Testis (tissue), 2 donors: ENCODE measurements at regions not wholly inside any gene's neighbourhood (a gene's known extent, or its start where the extent isn't known, plus 50 kb on each side); places are given as distances from the start of the nearest gene placed in this dataset.

Experiments
- DNase-seq: peaks from one replicate; pipeline ENCODE4 v3.0.0-alpha.2; 2019
- H3K27ac ChIP-seq, 2 donors: fragments of 200-600 bp; sonication (generic); one replicate each; pipeline ENCODE4 v1.5.1; 2019
- H3K27me3 ChIP-seq: fragments of 200-600 bp; sonication (generic); one replicate; pipeline ENCODE4 v1.5.1; 2019
- H3K36me3 ChIP-seq: fragments of 200-600 bp; sonication (generic); one replicate; pipeline ENCODE4 v1.5.1; 2017; ENCODE audit warnings: low read depth; ENCODE audit errors: missing control alignments
- H3K4me1 ChIP-seq: fragments of 200-600 bp; sonication (generic); one replicate; pipeline ENCODE4 v1.5.1; 2019
- H3K4me3 ChIP-seq, 2 donors: fragments of 200-600 bp; sonication (generic); one replicate each; pipeline ENCODE4 v1.5.1; 2017 to 2019
- H3K9me3 ChIP-seq: fragments of 200-600 bp; sonication (generic); one replicate; pipeline ENCODE4 v1.5.1; 2017
- CTCF ChIP-seq, 3 experiments: fragments of 450-650 bp in 2 of 3; fragments of 200-600 bp in 1 of 3; sonication (generic) in 1 of 3; IDR thresholded peaks; one replicate each; pipeline ENCODE4 v1.5.1; 2016 to 2019; ENCODE audit warnings: antibody characterized with exemption in 3 of 3, mild to moderate bottlenecking in 2 of 3, moderate library complexity in 1 of 3
- POLR2A ChIP-seq: fragments of 450-650 bp; IDR thresholded peaks from one replicate; pipeline ENCODE4 v1.6.1; 2017; ENCODE audit warnings: antibody characterized with exemption, mild to moderate bottlenecking, moderate library complexity
- WGBS, 2 donors: methylation state at CpG; one replicate each; pipeline ENCODE4 v1.1.5; 2018; 5-methylcytosine and 5-hydroxymethylcytosine counted together
- intact Hi-C: fragments of 100-400 bp; cut with DNase I; formaldehyde crosslinking; loops from one replicate; pipeline ENCODE4 v1.15.1; 2023; ENCODE audit warnings: low total_unique reads

GRCh38 chr12:125469683-125470082, 404.4 kb downstream of the AACS start:
- Histone ChIP-seq H3K27me3 (no peaks in the 10 kb centered on the region), H3K27ac (no peak overlapping the region), H3K36me3 (no peaks in the 10 kb centered on the region), H3K4me3 (no peak overlapping the region), H3K9me3 (no peaks in the 10 kb centered on the region), H3K4me1 (no peaks in the 10 kb centered on the region)
- no peak for TF ChIP-seq POLR2A
- TF ChIP-seq CTCF (IDR thresholded peaks at IDR 0.05) = no peak
- WGBS, 2 donors = 83 to 89% methylated on average over 1 of the region's 1 CpG
- no peak for DNase-seq
- intact Hi-C loops = no loop called here

- no peaks in the 10 kb centered on the region for H3K4me1 ChIP-seq
- no peaks in the 10 kb centered on the region for H3K27me3 ChIP-seq
- H3K36me3 ChIP-seq = no peaks in the 10 kb centered on the region
- DNase-seq = no peak
- no peak for TF ChIP-seq POLR2A
- TF ChIP-seq CTCF (IDR thresholded peaks at IDR 0.05) = no peak
- intact Hi-C loops = no loop called here
- H3K9me3 ChIP-seq = no peaks in the 10 kb centered on the region
- no peak overlapping the region for H3K4me3 ChIP-seq
- no peak overlapping the region for H3K27ac ChIP-seq
- WGBS, 2 donors = 78 to 85% methylated on average over 11 to 15 of the region's 15 CpGs
Observed at GRCh38 chr12:125470838-125471783, 405.9 kb downstream of the AACS start.

- no peak for DNase-seq
- no peak overlapping the region for H3K27ac ChIP-seq
- no peaks in the 10 kb centered on the region for H3K36me3 ChIP-seq
- H3K4me1 ChIP-seq = no peaks in the 10 kb centered on the region
- no peak for TF ChIP-seq POLR2A
- TF ChIP-seq CTCF (IDR thresholded peaks at IDR 0.05) = no peak
- intact Hi-C loops = no loop called here
- H3K9me3 ChIP-seq = no peaks in the 10 kb centered on the region
- H3K4me3 ChIP-seq = no peak overlapping the region
- H3K27me3 ChIP-seq = no peaks in the 10 kb centered on the region
Observed at GRCh38 chr12:125473501-125473900, 408.3 kb downstream of the AACS start.

- Histone ChIP-seq H3K27ac (no peak overlapping the region), H3K36me3 (no peaks in the 10 kb centered on the region), H3K27me3 (no peaks in the 10 kb centered on the region), H3K4me1 (no peaks in the 10 kb centered on the region), H3K9me3 (no peaks in the 10 kb centered on the region), H3K4me3 (no peak overlapping the region)
- DNase-seq = no peak
- 75 to 76% methylated on average over 4 of the region's 4 CpGs for WGBS, 2 donors
- TF ChIP-seq POLR2A = no peak
- no peak for TF ChIP-seq CTCF (IDR thresholded peaks at IDR 0.05)
- intact Hi-C loops = no loop called here
Observed at GRCh38 chr12:125487336-125487735, 422.1 kb downstream of the AACS start.

GRCh38 chr12:125491553-125491952, 426.3 kb downstream of the AACS start:
- no peak overlapping the region for H3K27ac ChIP-seq
- no peak for DNase-seq
- WGBS, 2 donors = 90 to 93% methylated on average over 7 of the region's 7 CpGs
- no peaks in the 10 kb centered on the region for H3K27me3 ChIP-seq
- H3K4me1 ChIP-seq = no peaks in the 10 kb centered on the region
- no peaks in the 10 kb centered on the region for H3K36me3 ChIP-seq
- H3K4me3 ChIP-seq = no peak overlapping the region
- TF ChIP-seq CTCF (IDR thresholded peaks at IDR 0.05) = no peak
- TF ChIP-seq POLR2A = no peak
- no peaks in the 10 kb centered on the region for H3K9me3 ChIP-seq
- intact Hi-C loops = no loop called here
